Suprapubic skin (tissue), 3 donors: ENCODE measurements at regions not wholly inside any gene's neighbourhood (a gene's known extent, or its start where the extent isn't known, plus 50 kb on each side); places are given as distances from the start of the nearest gene placed in this dataset.

Experiments used
- POLR2AphosphoS5 ChIP-seq, 3 donors: sonication (generic); formaldehyde crosslinking; IDR thresholded peaks; one replicate each; pipeline ENCODE4 v1.6.1; 2017; ENCODE audit warnings: antibody characterized with exemption in 3 of 3
- TF ChIP-seq, protein P1 (sequence below), 2 donors: fragments of 200-600 bp in 1 of 2; fragments of 450-650 bp in 1 of 2; sonication (generic) in 1 of 2; IDR thresholded peaks; one replicate each; pipeline ENCODE4 v1.5.1; 2016 to 2019; ENCODE audit warnings: antibody characterized with exemption in 2 of 2, mild to moderate bottlenecking in 1 of 2, moderate library complexity in 1 of 2

DNA sequence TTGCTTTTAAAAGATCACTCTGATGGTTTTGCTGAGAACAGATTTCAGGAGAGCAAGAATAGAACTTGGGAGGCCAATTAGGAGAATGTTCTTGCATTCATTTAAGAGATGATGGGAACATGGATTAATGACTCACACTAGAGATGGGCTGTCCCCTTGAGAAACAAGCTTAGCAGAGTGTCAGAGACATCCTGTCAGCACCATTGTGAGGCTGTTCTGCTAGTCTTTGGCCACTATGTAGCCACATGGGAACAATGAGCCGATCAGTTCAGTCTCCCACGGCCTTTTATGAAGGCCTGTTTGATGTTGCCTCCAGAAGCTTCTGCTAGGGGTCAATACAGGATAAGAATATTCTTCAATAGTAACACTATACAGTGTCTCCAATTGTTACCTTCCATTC, 113.0 kb upstream of the EYA4 start:
- TF ChIP-seq POLR2AphosphoS5 (IDR thresholded peaks at IDR 0.05): no peak
- TF ChIP-seq, protein P1, sequence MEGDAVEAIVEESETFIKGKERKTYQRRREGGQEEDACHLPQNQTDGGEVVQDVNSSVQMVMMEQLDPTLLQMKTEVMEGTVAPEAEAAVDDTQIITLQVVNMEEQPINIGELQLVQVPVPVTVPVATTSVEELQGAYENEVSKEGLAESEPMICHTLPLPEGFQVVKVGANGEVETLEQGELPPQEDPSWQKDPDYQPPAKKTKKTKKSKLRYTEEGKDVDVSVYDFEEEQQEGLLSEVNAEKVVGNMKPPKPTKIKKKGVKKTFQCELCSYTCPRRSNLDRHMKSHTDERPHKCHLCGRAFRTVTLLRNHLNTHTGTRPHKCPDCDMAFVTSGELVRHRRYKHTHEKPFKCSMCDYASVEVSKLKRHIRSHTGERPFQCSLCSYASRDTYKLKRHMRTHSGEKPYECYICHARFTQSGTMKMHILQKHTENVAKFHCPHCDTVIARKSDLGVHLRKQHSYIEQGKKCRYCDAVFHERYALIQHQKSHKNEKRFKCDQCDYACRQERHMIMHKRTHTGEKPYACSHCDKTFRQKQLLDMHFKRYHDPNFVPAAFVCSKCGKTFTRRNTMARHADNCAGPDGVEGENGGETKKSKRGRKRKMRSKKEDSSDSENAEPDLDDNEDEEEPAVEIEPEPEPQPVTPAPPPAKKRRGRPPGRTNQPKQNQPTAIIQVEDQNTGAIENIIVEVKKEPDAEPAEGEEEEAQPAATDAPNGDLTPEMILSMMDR (IDR thresholded peaks at IDR 0.05): no peak
